ENCODE measurements at regions not wholly inside any gene's neighbourhood (a gene's known extent, or its start where the extent isn't known, plus 50 kb on each side); places are given as distances from the start of the nearest gene placed in this dataset.

- no peak for TF ChIP-seq POLR2AphosphoS5 (IDR thresholded peaks at IDR 0.05; ENCODE audit: low read depth, low read length)
- no peak for TF ChIP-seq POLR2A (IDR thresholded peaks at IDR 0.05; ENCODE audit: low read depth, low read length)
Measured at GRCh38 chr20:7291323-7291943, 523.9 kb downstream of the BMP2 start.

Measured in GM12891 (cell line).